H7 (cell line): ENCODE measurements at regions not wholly inside any gene's neighbourhood (a gene's known extent, or its start where the extent isn't known, plus 50 kb on each side); places are given as distances from the start of the nearest gene placed in this dataset.
A peak's percentile ranks its signal among the peaks of the same experiment; 100 is the strongest.

Experiments used
- DNase-seq: peaks from one replicate; pipeline ENCODE4 v3.0.0; 2012
- H3K27me3 ChIP-seq: 2 replicates; pipeline ENCODE4 v1.6.0; 2011; ENCODE audit warnings: mild to moderate bottlenecking, low read length; ENCODE audit not compliant: control insufficient read depth, insufficient read depth
- H3K36me3 ChIP-seq: replicated peaks from 2 replicates; pipeline ENCODE4 v1.5.1; 2011; ENCODE audit warnings: low read length; ENCODE audit not compliant: control insufficient read depth, insufficient read depth
- H3K4me3 ChIP-seq: 2 replicates; pipeline ENCODE4 v1.5.1; 2011; ENCODE audit warnings: low read depth, mild to moderate bottlenecking, control low read depth, low read length, moderate library complexity; ENCODE audit not compliant: insufficient read depth

DNA sequence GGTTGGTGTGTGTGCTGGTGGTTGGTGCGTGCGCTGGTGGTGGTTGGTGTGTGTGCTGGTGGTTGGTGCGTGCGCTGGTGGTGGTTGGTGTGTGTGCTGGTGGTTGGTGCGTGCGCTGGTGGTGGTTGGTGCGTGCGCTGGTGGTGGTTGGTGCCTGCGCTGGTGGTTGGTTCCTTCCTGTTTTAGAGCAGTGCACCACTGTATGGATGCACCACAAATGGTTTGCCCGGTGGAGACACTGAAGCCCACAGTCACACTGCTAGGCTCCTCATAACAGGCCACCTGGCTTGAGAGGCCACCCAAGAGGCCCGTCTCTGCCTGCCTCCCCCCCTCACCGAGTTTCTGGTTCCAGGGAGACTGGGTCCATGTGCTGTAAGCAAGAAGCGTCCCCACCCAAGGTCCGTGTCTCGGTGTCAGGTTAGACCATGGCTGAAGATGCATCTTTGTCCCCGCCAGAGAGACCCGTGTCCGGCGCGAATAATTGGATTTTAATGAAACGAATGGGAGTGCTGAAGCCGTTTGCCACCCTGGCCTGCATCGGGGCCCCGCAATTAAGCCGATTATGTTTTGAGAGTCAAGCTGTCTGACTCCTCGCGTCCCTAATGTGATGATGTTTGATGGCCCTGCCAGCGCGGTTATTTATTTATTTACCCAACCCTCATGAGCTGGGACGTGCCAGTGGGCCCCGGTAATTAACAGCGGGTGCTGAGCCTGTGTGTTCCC is 161.3 kb upstream of the GSE1 start:
- Histone ChIP-seq H3K27me3 (no peaks in the 10 kb centered on the region), H3K4me3 (no peak overlapping the region), H3K36me3 (no peaks in the 10 kb centered on the region)
- DNase-seq, result no peak

DNA sequence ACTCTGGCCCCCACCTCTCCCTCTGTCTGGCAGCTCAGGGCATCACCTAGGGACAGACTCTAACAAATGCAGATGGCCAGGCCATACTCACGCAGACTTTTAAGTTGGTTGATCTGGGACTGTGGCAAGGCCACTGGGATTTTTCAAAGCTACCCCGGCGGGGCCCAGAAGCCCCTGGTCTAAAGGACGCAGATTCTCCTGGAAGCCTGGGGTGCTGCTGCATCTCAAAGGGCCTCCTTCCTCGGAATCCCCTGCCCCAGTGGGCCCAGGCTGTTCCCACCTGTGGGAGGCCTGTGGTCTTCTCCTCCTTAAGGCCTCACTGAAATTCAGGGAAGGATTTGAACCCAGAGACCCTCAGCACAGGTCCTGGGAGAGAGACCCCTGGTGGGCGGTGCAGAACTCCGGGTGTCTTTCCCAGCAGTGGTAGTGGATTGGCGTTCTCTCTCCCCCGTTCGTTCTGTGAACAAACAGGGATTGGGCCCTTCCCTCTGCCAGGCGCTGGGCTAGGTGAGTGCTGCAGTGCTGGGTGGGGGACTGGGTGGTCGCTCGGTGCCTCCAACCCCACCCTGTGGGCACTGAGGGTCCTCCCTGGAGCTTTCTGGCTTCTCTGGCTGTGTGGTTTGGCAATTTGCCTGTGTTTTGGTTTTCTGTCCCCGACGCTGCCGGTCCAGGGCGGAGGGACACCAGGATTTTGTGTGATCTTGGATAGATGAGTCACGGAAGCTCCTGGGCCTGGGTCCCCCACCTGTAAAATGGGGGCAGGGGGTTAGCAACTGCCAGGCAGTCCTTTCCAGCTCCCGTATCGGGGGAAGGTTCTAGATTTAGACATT is 160.5 kb upstream of the GSE1 start:
- peak; percentile 72 for DNase-seq
- Histone ChIP-seq H3K4me3 (no peak overlapping the region), H3K36me3 (no peaks in the 10 kb centered on the region), H3K27me3 (no peaks in the 10 kb centered on the region)

DNA sequence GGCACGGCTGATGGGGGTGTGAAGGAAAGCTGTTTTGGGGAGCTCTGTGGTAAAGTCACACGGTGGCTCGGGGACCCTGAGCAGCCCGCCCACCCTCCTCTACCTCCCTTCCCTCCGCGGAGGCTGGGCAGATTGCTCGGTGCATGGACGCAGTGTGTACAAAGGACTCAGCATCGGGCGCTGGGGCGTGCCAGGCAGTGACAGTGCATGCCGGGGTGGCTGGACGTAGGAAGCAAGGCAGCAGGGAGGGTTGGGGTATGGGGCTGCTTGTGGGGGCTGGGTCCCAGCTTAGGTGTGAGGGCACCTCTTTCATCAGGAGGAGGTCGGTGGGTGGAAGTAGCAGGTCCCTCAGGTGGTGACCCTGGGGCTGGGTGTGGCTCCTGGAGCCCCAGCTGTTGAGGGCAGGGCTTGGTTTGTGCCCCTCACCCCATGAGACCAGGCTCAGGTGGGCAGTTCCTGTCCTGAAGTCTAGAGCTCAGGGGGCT is 159.9 kb upstream of the GSE1 start:
- DNase-seq, result no peak
- no peaks in the 10 kb centered on the region for H3K27me3 ChIP-seq
- H3K36me3 ChIP-seq, result no peaks in the 10 kb centered on the region
- H3K4me3 ChIP-seq, result no peak overlapping the region

DNA sequence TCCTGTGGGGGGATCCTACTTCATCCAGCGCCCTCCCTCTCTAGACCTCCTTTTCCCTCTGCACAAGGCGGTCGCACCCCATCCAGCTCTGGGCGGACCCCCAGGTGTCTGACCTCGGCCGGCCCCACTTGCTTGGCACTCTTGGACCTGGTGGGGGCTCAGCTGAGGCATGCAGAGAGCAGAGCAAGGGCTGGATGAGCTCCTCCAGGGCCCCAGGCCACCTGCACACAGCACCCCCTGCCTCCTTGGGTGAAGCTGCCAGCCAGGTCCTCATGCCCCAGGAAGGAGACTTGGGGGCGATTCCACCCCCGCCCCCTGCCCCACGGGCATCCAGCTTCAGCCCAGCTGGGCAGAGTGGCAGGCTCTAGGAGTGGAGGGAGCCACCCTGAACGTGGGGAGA is 159.4 kb upstream of the GSE1 start:
- Histone ChIP-seq H3K36me3 (no peaks in the 10 kb centered on the region), H3K27me3 (no peaks in the 10 kb centered on the region), H3K4me3 (no peak overlapping the region)
- no peak for DNase-seq

DNA sequence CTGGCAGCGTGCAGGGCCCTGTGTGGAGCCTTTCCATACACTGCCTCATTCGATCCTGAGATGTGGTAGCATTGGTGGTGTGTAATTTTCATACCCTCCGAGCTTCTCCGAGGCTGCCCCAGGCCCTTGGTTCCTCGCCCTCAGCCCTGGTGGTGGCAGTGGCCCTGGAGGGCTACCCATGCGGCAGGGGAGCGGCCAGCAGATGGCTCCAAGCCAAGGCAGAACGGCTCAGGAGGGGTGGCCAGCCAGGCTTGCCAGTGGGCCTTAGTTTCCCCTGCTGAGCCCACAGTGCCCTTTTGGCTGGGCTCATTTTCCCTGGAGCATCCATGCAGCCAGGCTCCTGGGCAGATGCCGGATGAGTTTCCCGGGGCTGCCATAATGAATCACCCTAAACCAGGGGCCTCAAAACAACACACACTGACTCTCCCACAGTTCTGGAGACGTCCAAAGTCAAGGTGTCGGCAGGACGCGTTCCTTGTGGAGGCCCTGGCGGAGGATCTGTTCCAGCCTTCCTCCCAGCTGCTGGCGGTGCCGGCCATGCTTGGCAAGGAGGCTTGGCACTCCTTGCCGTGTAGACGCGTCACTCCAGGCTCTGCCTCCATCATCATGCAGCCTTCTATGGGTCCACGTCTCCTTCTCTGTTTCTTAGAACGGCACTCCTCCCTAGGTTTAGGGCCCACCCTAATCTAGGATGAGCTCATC is 158.8 kb upstream of the GSE1 start:
- H3K4me3 ChIP-seq, result no peak overlapping the region
- H3K27me3 ChIP-seq, result no peaks in the 10 kb centered on the region; the same call in 1 of the 2 replicates
- peak; percentile 72 for DNase-seq
- no peaks in the 10 kb centered on the region for H3K36me3 ChIP-seq

DNA sequence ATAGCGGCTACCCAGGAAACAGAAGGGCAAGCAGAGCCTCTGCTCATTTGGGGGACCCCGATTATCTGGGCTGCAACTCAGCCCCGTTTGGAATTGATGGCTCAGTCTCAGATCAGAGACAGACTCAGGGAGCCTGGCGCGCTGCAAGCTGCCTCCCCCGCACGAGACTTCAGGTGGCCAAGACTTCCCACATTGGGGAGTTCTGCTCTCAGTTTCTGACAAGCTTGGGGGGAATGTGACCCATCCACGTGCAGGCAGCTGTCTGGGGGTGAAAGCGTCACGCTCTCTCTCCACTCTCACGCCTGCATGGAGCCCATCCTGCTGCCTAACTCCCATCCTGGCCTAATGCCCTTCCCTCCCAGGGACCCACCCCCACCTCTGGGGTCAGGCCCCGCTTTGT is 157.6 kb upstream of the GSE1 start:
- Histone ChIP-seq H3K27me3 (no peaks in the 10 kb centered on the region; the same call in none of the 2 replicates), H3K4me3 (no peak overlapping the region), H3K36me3 (no peaks in the 10 kb centered on the region)
- no peak for DNase-seq

GRCh38 chr16:85457366-85457765 is 155.8 kb upstream of the GSE1 start:
- no peaks in the 10 kb centered on the region for H3K36me3 ChIP-seq
- peaks cover 10% of the 10 kb centered on the region for H3K27me3 ChIP-seq
- no peak overlapping the region for H3K4me3 ChIP-seq
- no peak for DNase-seq

- peaks cover 19% of the 10 kb centered on the region for H3K27me3 ChIP-seq
- no peak for DNase-seq
- no peak overlapping the region for H3K4me3 ChIP-seq
- no peaks in the 10 kb centered on the region for H3K36me3 ChIP-seq
Measured at GRCh38 chr16:85458968-85459367, 154.2 kb upstream of the GSE1 start.

DNA sequence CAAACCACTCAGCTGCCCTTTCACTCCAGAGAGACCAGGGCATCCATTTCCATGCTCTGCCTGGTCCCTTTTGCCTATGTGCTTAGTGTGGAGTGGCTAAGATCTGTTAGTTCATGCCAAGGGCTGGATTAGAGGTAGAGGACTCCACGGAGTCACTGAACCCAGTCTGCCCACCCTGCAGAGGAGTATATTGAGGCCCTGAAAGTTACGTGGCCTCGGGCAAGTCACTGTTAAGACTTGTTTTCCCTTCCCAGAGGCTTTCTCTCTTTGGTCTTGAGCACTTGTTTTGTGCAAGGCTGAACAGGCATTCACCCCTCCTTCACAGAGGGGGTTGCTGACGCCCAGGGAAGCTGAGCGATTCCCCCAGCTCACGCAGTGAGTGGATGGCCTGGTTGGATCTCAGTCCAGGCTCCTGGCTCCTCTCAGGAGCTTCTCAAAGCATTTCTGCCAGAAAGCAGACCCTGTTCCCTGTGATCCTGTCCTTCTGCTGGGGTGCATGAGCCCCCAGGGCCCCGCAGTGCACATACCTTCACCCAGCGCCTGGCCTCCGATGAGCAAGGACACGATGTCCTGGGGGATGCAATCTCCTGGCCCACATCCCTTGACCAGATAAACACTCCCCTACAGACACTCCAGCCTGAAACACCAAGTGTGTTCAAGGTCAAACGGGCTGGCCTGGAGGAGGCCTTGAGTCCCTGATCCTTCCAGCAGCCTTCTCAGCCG is 153.4 kb upstream of the GSE1 start:
- H3K4me3 ChIP-seq, result no peak overlapping the region
- DNase-seq, result no peak
- no peaks in the 10 kb centered on the region for H3K36me3 ChIP-seq
- peaks cover 19% of the 10 kb centered on the region for H3K27me3 ChIP-seq

- Histone ChIP-seq H3K36me3 (no peaks in the 10 kb centered on the region), H3K4me3 (no peak overlapping the region), H3K27me3 (peaks cover 19% of the 10 kb centered on the region)
- peak; percentile 79 for DNase-seq
Measured at GRCh38 chr16:85460252-85461021, 152.7 kb upstream of the GSE1 start.

- H3K27me3 ChIP-seq, result peaks cover 19% of the 10 kb centered on the region
- no peak overlapping the region for H3K4me3 ChIP-seq
Measured at GRCh38 chr16:85461022-85461813, 151.9 kb upstream of the GSE1 start.

DNA sequence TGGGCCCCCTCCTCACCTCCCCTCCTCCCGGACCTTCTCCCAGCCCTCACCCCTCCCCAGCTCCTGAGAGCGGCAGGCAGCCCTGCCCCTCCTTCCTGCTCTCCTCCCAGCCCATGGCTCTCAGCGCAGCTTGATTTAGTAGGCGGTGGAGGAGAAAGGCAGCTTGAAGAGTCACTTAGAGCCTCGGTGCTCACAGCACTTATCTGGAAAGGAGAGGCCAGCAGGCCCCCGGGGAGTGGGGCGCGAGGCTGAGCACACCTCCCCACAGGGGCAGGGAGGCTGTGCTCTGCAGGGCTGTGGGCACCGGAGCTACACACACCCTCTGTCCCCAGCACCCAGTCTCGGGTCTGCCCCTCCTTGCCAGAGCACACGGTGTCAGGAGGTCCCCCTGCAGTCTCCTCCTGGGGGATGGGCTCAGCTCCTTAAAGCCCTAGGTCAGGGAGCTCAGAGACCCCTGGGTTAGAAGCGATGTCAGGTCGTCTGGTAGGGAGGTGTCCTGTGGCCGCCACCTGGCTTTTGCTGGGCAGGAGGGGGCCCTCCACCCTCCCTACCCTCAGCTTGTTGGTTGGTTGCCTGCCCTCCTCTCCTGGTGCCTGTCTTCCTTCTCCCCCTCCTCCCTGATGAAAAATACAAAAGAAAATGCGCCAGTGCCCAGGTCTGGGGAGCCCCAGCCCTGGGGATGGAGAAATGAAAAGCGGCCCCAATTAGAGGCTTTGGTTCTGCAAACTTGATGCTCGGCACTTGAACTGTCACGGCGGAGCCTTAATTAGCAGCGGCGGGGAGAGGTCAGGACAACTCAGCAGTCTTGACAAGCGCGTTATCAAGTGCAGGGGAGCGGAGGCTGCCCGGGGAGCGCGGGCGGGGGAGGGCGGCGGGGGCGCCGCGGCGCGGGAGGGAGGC is 151.1 kb upstream of the GSE1 start:
- Histone ChIP-seq H3K36me3 (no peaks in the 10 kb centered on the region), H3K4me3 (peak overlapping the region; percentile 28; the same call in 1 of the 2 replicates), H3K27me3 (peaks cover 19% of the 10 kb centered on the region)
- peak; percentile 96 for DNase-seq

More at GRCh38 chr16:85461022-85461813, 151.9 kb upstream of the GSE1 start:
- no peaks in the 10 kb centered on the region for H3K36me3 ChIP-seq
- peak; percentile 81 for DNase-seq
